GM19023 (cell line): ENCODE measurements at regions not wholly inside any gene's neighbourhood (a gene's known extent, or its start where the extent isn't known, plus 50 kb on each side); places are given as distances from the start of the nearest gene placed in this dataset.

ENCODE experiments used
- ATAC-seq: cut with Tn5 transposase; IDR thresholded peaks from one replicate; pipeline ENCODE4 v1.9.1; 2021; ENCODE audit warnings: mild to moderate bottlenecking, moderate library complexity; ENCODE audit not compliant: unreplicated experiment

DNA sequence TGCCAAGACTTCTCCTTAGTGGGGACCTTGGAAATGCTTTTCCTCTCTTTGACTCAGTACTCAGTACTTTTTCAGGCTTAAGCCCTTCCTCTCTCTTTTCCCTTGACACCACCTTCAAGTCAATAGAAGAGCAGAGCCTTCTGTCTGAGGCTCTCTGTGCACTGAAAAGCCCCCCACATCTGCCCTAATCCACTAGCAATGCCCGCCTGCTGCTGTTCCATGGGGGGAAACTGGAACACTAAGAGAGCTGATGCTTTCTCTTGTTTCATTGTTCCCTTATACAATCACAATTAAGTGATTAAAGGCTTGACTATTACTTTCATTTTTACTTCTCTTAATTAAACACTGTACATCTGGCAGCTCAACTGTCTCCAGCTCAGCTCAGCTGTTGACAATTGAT lies 254.5 kb downstream of the SLITRK6 start:
- ATAC-seq: no peak

DNA sequence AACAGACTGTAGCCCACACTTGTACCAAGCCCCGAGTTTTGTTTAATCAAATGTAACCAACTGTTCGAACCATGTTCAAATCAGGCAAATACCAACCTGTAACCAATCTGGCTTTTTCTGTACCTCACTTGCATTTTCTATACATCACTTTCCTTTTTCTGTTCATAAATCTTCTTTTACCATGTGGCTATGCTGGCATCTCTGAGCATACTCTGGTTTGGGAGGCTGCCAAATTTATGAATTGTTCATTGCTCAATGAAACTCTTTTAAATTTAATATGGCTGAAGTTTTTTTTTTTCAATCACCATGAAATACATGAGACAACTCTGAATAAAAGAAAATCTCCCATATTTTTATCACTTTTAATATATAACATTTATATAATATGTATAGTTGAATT lies 256.1 kb downstream of the SLITRK6 start:
- ATAC-seq: no peak

GRCh38 chr13:85541476-85541875 lies 257.7 kb downstream of the SLITRK6 start:
- ATAC-seq: no peak

- no peak for ATAC-seq
These were observed 260.3 kb downstream of the SLITRK6 start for GRCh38 chr13:85538957-85539356.

- ATAC-seq: no peak
These were observed 261.6 kb downstream of the SLITRK6 start for GRCh38 chr13:85537601-85538000.

DNA sequence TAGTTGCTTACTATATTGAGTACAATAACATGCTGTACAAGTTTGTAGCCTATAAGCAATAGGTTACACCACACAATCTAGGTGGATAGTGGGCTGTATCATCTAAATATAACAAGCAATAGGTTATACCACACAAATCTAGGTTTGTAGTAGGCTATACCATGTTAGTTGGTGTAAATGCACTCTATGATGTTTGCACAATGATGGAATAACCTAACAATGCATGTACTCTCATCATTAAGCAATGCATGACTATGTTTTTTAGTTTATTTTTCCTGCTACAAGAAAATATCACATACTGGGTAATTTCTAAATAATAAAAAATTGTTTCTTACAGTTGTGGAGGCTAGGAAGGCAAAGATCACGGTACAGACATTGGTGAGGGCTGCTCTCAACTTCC lies 262.5 kb downstream of the SLITRK6 start:
- ATAC-seq: no peak

DNA sequence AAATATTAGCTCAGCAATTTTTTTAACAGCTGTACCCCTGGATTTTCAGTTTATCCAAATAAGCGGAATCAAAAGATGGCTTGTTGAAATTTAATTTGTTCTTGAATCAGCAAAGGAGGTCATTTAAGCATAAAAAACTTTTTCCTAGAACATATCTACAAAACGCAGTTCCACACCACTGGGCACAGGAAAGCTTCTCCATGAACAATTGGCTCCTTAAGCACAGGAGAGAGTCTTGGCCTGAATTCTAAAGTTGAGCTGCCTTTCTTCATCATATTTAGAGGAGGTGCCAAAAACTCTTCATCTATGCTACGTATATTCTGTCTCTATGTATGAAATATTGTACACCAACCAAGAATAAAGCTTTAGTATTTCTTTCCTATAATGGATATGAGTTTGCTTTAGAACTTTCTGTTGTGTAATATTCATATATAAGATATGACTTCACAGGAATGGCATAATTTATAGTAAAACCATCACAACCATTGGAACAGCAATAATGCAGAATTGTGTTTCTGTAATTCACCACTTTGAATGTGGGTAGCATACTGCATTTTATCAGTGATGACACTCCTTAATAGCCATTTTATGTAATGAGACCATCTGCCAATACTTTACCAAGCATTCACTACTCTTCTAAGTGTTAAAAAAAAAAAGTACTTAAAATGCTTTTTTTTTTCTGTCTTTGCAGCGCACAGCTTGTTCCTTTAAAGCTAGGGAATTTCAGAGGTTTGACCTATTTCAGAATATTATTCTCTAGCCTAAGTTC lies 263.7 kb downstream of the SLITRK6 start:
- ATAC-seq: no peak

DNA sequence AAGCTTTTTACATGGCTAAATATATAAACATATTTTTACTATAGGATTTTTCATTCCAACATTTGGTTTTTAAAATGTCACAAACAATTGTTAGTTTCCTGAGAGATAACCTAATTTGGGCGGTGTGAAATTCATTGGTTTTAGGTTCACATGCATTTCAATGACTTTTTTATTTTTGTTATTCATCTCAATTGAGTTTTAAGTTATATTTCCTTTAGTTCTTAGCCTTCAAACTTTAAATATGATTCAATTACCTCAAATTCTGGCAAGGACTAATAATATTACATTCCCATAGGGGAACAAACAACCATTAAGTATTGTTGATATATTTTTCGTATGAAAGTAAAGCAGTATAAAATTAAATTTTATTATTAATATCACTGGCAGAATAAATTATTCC lies 265.3 kb downstream of the SLITRK6 start:
- ATAC-seq: no peak

- ATAC-seq: no peak
These were observed 270.0 kb downstream of the SLITRK6 start for GRCh38 chr13:85529218-85529594.

- no peak for ATAC-seq
These were observed 270.6 kb downstream of the SLITRK6 start for GRCh38 chr13:85528491-85529217.

- ATAC-seq: no peak
These were observed 271.9 kb downstream of the SLITRK6 start for GRCh38 chr13:85527316-85527715.

- ATAC-seq: no peak
These were observed 273.8 kb downstream of the SLITRK6 start for GRCh38 chr13:85525411-85525810.

- no peak for ATAC-seq
These were observed 277.6 kb downstream of the SLITRK6 start for GRCh38 chr13:85521657-85522056.

GRCh38 chr13:85520445-85520844 lies 278.8 kb downstream of the SLITRK6 start:
- no peak for ATAC-seq

DNA sequence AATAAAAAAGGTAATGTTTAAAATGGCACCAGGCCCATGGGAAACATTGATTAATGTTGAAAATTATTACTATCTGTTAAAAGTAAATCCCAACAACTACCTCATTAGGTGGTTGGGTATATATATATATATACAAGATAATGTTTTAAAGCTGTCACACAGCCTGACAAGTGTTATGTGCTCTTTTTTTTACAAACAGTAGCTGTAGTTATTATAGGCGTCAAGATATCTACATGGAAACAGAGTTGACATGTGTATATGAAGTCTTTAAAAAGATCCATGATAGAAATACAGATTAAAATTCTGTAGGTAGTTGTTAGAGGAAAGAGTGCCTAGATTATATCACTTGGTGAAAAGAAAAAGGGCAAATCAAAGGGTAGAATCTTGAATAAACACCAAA lies 279.9 kb downstream of the SLITRK6 start:
- no peak for ATAC-seq

DNA sequence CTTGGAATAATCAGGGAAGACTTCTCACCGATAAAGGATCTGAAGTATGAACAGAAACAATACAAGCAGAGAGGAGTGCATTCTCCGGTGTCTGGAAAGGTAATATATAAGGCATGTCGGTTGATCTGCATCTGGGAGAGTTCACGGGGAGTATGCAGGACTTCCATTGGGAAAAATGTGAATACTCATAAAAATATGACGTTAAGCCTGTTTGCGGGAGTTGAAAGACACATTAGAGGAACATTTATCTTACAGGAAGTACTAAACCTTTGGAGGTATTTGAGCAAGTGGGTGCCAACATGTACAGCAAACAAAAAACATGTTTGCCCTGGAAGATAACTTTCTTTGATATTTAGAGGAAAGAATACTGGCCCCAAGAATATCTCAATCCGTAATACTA lies 286.8 kb downstream of the SLITRK6 start:
- ATAC-seq: no peak

DNA sequence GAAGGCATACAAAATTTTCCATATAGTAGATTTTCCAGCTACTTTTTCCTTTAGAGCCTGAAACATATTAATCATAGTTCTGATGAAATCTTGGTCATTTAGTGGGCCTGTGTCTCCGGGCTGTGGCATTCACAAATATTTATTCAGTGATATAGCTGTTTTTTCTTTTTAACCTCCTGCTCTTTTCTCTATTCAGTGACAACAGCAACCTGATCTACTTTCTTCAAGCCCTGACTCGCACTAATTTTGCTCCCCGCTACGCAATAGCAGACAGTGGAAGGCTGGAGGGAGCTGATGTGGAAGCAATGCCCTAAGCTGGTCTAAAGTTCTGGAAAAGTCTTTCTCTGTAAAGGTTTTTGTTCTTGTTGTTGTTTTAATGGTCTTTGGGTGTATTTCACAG lies 289.7 kb downstream of the SLITRK6 start:
- no peak for ATAC-seq

GRCh38 chr13:85508683-85509329 lies 290.4 kb downstream of the SLITRK6 start:
- ATAC-seq: no peak

GRCh38 chr13:85503797-85504196 lies 295.4 kb downstream of the SLITRK6 start:
- ATAC-seq: no peak

GRCh38 chr13:85501616-85502015 lies 297.6 kb downstream of the SLITRK6 start:
- no peak for ATAC-seq

- no peak for ATAC-seq
These were observed 298.4 kb downstream of the SLITRK6 start for GRCh38 chr13:85500696-85501256.

- ATAC-seq: no peak
These were observed 300.4 kb downstream of the SLITRK6 start for GRCh38 chr13:85498774-85499173.
